GM12878 (cell line): ENCODE measurements at regions not wholly inside any gene's neighbourhood (a gene's known extent, or its start where the extent isn't known, plus 50 kb on each side); places are given as distances from the start of the nearest gene placed in this dataset.

Experiments
- ATAC-seq: fragments of 200-7000 bp; cut with Tn5 transposase; 3 replicates; pipeline ENCODE4 v1.9.1; 2020; ENCODE audit warnings: mild to moderate bottlenecking, moderate library complexity
- BruUV-seq: library from RNA; stranded (reverse); fragments of 400-500 nt; replicated peaks from 2 replicates; lab custom pipeline; 2021; lab: Mats Ljungman, UMichigan
- CTCF ChIA-PET: fragments of 300-600 bp; sonication (Branson Sonifier 250); formaldehyde crosslinking; extraction: SDS; loops from one replicate; lab custom pipeline; 2021; ENCODE audit warnings: inconsistent platforms; lab: Yijun Ruan, JAX
- POLR2A ChIA-PET: fragments of 350-600 bp; formaldehyde crosslinking; extraction: SDS; loops from one replicate; lab custom pipeline; 2021; ENCODE audit warnings: inconsistent platforms; lab: Charles Lee
- RAD21 ChIA-PET: fragments of 300-600 bp; sonication (Branson Sonifier 250); formaldehyde crosslinking; loops from one replicate; lab custom pipeline; 2023; ENCODE audit warnings: antibody characterized with exemption; ENCODE audit not compliant: unreplicated experiment; lab: Charles Lee
- SMC1A ChIA-PET: fragments of 300-600 bp; sonication (Branson Sonifier 250); formaldehyde crosslinking; loops from one replicate; lab custom pipeline; 2023; ENCODE audit not compliant: unreplicated experiment, uncharacterized antibody; lab: Charles Lee
- DNase-seq: peaks from one replicate; pipeline ENCODE4 v3.0.0-alpha.2; 2011; ENCODE audit warnings: low read depth, low spot score
- FAIRE-seq: peaks from 3 replicates; lab custom pipeline; 2011; peaks lifted over from hg19 to GRCh38; lab: Jason Lieb, UNC
- H2AFZ ChIP-seq: 2 replicates; pipeline ENCODE4 v1.6.0; 2011; ENCODE audit warnings: low read depth, low read length, control low read depth; ENCODE audit not compliant: control insufficient read depth
- H3K27ac ChIP-seq: 2 replicates; pipeline ENCODE4 v1.5.1; 2011; ENCODE audit warnings: control low read depth; ENCODE audit not compliant: control insufficient read depth, insufficient read depth
- H3K27me3 ChIP-seq, 2 experiments: replicated peaks in 1 of 2; 2 replicates each; pipeline versions ENCODE4 v1.6.0 to v1.6.1; 2011; ENCODE audit warnings: low read length in 1 of 2; ENCODE audit not compliant: control insufficient read depth in 2 of 2, insufficient read depth in 2 of 2
- H3K36me3 ChIP-seq, 2 experiments: 2 replicates each; pipeline ENCODE4 v1.5.1; 2011; ENCODE audit warnings: low read length in 1 of 2; ENCODE audit not compliant: control insufficient read depth in 2 of 2, insufficient read depth in 2 of 2
- H3K4me1 ChIP-seq: 2 replicates; pipeline ENCODE4 v1.6.1; 2011; ENCODE audit warnings: mild to moderate bottlenecking, low read length, moderate library complexity, mixed read lengths; ENCODE audit not compliant: control insufficient read depth, insufficient read depth
- H3K4me2 ChIP-seq: 2 replicates; pipeline ENCODE4 v1.6.0; 2011; ENCODE audit warnings: control low read depth; ENCODE audit not compliant: control insufficient read depth, insufficient read depth
- H3K4me3 ChIP-seq: fragments of 200-600 bp; sonication (generic); 2 replicates; pipeline ENCODE4 v1.5.1; 2016
- H3K79me2 ChIP-seq: 2 replicates; pipeline ENCODE4 v1.6.0; 2011; ENCODE audit warnings: low read length; ENCODE audit not compliant: control insufficient read depth, insufficient read depth
- H3K9ac ChIP-seq: 2 replicates; pipeline ENCODE4 v1.8.0; 2011; ENCODE audit warnings: low read length, control low read depth, mixed read lengths; ENCODE audit not compliant: control insufficient read depth, insufficient read depth
- H3K9me3 ChIP-seq: replicated peaks from 3 replicates; pipeline ENCODE4 v1.5.1; 2011; ENCODE audit warnings: mild to moderate bottlenecking, low read length; ENCODE audit not compliant: control insufficient read depth, insufficient read depth
- H4K20me1 ChIP-seq: 2 replicates; pipeline ENCODE4 v1.6.0; 2011; ENCODE audit not compliant: control insufficient read depth, insufficient read depth
- ATF7 ChIP-seq: fragments of 450-650 bp; IDR thresholded peaks from 2 replicates; pipeline ENCODE4 v1.6.1; 2016; ENCODE audit warnings: low read depth, mild to moderate bottlenecking
- CBX3 ChIP-seq: fragments of 200-600 bp; sonication (generic); IDR thresholded peaks from 2 replicates; pipeline ENCODE4 v1.6.1; 2016; ENCODE audit warnings: low read depth, borderline replicate concordance
- EED ChIP-seq: sonication (generic); IDR thresholded peaks from 2 replicates; pipeline ENCODE4 v1.6.1; 2016; ENCODE audit warnings: antibody characterized with exemption, low read depth
- EP300 ChIP-seq, 2 experiments: fragments of 150-350 bp in 1 of 2; IDR thresholded peaks; 2 replicates each; pipeline ENCODE4 v1.6.1; 2011 to 2012; ENCODE audit warnings: low read depth in 2 of 2, low read length in 2 of 2, borderline replicate concordance in 1 of 2, improper control_type of control experiment in 1 of 2, inconsistent platforms in 1 of 2; ENCODE audit not compliant: control insufficient read depth in 1 of 2
- SREBF1 ChIP-seq: IDR thresholded peaks from 2 replicates; pipeline ENCODE4 v1.6.1; 2012; ENCODE audit warnings: mild to moderate bottlenecking, low read length
- TCF7 ChIP-seq: IDR thresholded peaks from 2 replicates; pipeline ENCODE4 v1.6.1; 2014; ENCODE audit warnings: antibody characterized with exemption, borderline replicate concordance
- WGBS: methylation state at CpG from one replicate; pipeline ENCODE4 v1.1.6; 2016; ENCODE audit warnings: low lambda C conversion rate; ENCODE audit not compliant: insufficient replicate concordance, insufficient coverage; ENCODE audit errors: missing lambda C conversion rate; 5-methylcytosine and 5-hydroxymethylcytosine counted together
- in situ Hi-C: fragments of 300-500 bp; cut with MboI; formaldehyde crosslinking; loops from 9 replicates; pipeline ENCODE4 v1.14.3; 2018; ENCODE audit warnings: mixed read lengths
- intact Hi-C: fragments of 100-400 bp; cut with micrococcal nuclease; formaldehyde crosslinking; loops from one replicate; pipeline ENCODE4 v1.14.2; 2022; ENCODE audit not compliant: unreplicated experiment
- TF ChIP-seq, protein P1 (sequence below): IDR thresholded peaks from 2 replicates; pipeline ENCODE4 v1.6.1; 2012; ENCODE audit warnings: improper control_type of control experiment, low read depth, low read length; ENCODE audit not compliant: insufficient replicate concordance
- TF ChIP-seq, protein P2 (sequence below): IDR thresholded peaks from 2 replicates; pipeline ENCODE4 v1.6.1; 2011; ENCODE audit warnings: mild to moderate bottlenecking, low read depth, low read length, moderate library complexity; ENCODE audit not compliant: insufficient replicate concordance
- TF ChIP-seq, protein P3 (sequence below): IDR thresholded peaks from 2 replicates; pipeline ENCODE4 v1.6.1; 2012; ENCODE audit warnings: low read length, inconsistent platforms

DNA sequence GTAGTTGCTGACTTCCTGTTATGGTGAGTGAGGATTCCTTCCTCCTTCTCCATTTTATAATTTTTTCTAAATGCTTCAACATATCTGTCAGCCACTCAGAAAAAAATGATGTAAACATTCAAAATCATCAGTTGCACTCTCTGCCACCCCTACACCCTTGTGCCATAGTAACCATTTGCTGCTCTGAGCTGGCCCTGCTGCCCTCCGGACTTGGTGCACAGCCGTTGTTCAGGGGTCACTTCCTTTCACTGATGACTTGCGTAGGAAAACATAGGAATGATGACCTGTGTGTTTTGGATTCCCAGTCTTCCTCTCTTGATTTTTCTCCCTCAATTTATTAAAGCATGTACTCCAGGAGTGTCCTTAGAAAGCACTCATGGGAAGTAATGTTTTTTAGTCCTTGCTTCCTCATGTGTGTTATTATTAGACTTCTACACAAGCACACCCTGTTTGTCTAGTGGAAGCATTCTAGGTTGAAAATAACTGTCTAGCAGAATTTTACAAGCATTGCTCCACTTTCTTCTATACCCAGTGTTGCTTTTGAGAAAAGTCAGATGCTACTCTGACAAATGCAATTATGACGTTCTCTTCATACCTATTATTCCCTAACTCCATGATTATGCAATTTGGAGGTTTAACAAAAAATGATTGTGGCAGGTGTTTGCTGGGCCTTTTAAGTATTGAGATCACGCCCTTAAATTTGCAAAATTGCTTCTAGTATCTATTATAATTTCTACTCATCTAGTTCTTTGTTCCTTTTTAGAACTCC is 62.6 kb upstream of the MTPN start:
- POLR2A ChIA-PET: no interaction called here
- CTCF ChIA-PET: interaction anchor here (0.5 to 0.9 kb wide), 3 partner anchors 9 to 30 kb away, joined by 3 to 5 read pairs (median 3); no protein-coding TSS in a partner anchor
- Histone ChIP-seq H3K9me3 (no peaks in the 10 kb centered on the region), H3K4me3 (no peak overlapping the region), H3K27me3 (no peaks in the 10 kb centered on the region), H3K4me2 (no peak overlapping the region), H3K27ac (no peak overlapping the region), H3K9ac (no peak overlapping the region), H3K4me1 (no peaks in the 10 kb centered on the region), H3K79me2 (no peaks in the 10 kb centered on the region), H3K36me3 (no peaks in the 10 kb centered on the region), H4K20me1 (no peaks in the 10 kb centered on the region), H2AFZ (no peak overlapping the region)
- FAIRE-seq (no peak), ATAC-seq (no peak), DNase-seq (no peak)
- SMC1A ChIA-PET: no interaction called here
- TF ChIP-seq, protein P1, sequence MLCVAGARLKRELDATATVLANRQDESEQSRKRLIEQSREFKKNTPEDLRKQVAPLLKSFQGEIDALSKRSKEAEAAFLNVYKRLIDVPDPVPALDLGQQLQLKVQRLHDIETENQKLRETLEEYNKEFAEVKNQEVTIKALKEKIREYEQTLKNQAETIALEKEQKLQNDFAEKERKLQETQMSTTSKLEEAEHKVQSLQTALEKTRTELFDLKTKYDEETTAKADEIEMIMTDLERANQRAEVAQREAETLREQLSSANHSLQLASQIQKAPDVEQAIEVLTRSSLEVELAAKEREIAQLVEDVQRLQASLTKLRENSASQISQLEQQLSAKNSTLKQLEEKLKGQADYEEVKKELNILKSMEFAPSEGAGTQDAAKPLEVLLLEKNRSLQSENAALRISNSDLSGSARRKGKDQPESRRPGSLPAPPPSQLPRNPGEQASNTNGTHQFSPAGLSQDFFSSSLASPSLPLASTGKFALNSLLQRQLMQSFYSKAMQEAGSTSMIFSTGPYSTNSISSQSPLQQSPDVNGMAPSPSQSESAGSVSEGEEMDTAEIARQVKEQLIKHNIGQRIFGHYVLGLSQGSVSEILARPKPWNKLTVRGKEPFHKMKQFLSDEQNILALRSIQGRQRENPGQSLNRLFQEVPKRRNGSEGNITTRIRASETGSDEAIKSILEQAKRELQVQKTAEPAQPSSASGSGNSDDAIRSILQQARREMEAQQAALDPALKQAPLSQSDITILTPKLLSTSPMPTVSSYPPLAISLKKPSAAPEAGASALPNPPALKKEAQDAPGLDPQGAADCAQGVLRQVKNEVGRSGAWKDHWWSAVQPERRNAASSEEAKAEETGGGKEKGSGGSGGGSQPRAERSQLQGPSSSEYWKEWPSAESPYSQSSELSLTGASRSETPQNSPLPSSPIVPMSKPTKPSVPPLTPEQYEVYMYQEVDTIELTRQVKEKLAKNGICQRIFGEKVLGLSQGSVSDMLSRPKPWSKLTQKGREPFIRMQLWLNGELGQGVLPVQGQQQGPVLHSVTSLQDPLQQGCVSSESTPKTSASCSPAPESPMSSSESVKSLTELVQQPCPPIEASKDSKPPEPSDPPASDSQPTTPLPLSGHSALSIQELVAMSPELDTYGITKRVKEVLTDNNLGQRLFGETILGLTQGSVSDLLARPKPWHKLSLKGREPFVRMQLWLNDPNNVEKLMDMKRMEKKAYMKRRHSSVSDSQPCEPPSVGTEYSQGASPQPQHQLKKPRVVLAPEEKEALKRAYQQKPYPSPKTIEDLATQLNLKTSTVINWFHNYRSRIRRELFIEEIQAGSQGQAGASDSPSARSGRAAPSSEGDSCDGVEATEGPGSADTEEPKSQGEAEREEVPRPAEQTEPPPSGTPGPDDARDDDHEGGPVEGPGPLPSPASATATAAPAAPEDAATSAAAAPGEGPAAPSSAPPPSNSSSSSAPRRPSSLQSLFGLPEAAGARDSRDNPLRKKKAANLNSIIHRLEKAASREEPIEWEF: no peak
- no peak for TF ChIP-seq EP300 (IDR thresholded peaks at IDR 0.05; ENCODE audit: borderline replicate concordance in 1 of 2, control insufficient read depth in 1 of 2, low read depth in 2 of 2, low read length in 2 of 2)
- no peak for TF ChIP-seq ATF7
- TF ChIP-seq, protein P2, sequence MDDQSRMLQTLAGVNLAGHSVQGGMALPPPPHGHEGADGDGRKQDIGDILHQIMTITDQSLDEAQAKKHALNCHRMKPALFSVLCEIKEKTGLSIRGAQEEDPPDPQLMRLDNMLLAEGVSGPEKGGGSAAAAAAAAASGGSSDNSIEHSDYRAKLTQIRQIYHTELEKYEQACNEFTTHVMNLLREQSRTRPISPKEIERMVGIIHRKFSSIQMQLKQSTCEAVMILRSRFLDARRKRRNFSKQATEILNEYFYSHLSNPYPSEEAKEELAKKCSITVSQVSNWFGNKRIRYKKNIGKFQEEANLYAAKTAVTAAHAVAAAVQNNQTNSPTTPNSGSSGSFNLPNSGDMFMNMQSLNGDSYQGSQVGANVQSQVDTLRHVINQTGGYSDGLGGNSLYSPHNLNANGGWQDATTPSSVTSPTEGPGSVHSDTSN: no peak
- TF ChIP-seq TCF7: no peak
- TF ChIP-seq CBX3: no peak
- TF ChIP-seq, protein P3, sequence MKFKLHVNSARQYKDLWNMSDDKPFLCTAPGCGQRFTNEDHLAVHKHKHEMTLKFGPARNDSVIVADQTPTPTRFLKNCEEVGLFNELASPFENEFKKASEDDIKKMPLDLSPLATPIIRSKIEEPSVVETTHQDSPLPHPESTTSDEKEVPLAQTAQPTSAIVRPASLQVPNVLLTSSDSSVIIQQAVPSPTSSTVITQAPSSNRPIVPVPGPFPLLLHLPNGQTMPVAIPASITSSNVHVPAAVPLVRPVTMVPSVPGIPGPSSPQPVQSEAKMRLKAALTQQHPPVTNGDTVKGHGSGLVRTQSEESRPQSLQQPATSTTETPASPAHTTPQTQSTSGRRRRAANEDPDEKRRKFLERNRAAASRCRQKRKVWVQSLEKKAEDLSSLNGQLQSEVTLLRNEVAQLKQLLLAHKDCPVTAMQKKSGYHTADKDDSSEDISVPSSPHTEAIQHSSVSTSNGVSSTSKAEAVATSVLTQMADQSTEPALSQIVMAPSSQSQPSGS: no peak
- TF ChIP-seq SREBF1: no peak
- TF ChIP-seq EED: no peak
- BruUV-seq: no TSS peak
- 61% methylated on average over 5 of the region's 5 CpGs for WGBS
- intact Hi-C loops: no loop called here
- RAD21 ChIA-PET: interaction anchor here (1.0 kb wide), 1 partner anchor 279 kb away, joined by 3 read pairs; no protein-coding TSS in a partner anchor
- in situ Hi-C loops: no loop called here
